K562 (cell line): ENCODE measurements at regions not wholly inside any gene's neighbourhood (a gene's known extent, or its start where the extent isn't known, plus 50 kb on each side); places are given as distances from the start of the nearest gene placed in this dataset.

Experiments used
- PTTG1 ChIP-seq: fragments of 450-650 bp; IDR thresholded peaks from 2 replicates; pipeline ENCODE4 v1.6.1; 2016; ENCODE audit warnings: low read depth, mild to moderate bottlenecking, missing genetic modification characterization, missing compliant biosample characterization
- ZC3H8 ChIP-seq: fragments of 450-650 bp; IDR thresholded peaks from 2 replicates; pipeline ENCODE4 v1.6.1; 2017
- ZNF124 ChIP-seq: sonication (generic); formaldehyde crosslinking; IDR thresholded peaks from 2 replicates; pipeline ENCODE4 v1.8.1; 2022; ENCODE audit warnings: missing genetic modification reagents
- TF ChIP-seq, protein P1 (sequence below): fragments of 450-650 bp; IDR thresholded peaks from 2 replicates; pipeline ENCODE4 v1.6.1; 2016; ENCODE audit warnings: antibody characterized with exemption

DNA sequence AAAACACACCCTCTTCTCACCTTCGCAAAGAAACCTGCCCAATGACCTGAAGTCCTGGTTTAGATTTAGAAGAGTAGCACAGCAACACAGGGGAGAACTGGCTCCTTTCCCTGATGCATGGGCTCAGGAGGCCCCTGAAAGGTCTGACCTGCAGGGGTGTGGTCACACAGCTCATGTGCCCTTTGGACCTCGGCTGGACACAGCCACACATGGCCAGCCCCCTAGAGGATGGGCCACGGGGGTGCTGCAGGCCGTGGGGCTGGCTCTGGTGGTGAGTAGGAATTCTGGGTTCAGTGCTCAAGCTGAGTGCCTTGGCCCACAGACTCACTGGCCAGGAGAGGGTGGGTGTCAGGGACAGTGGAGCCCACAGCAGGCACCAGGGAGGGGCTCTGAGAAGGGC, 118.5 kb upstream of the ADCY1 start:
- TF ChIP-seq ZC3H8 = no peak
- TF ChIP-seq, protein P1, sequence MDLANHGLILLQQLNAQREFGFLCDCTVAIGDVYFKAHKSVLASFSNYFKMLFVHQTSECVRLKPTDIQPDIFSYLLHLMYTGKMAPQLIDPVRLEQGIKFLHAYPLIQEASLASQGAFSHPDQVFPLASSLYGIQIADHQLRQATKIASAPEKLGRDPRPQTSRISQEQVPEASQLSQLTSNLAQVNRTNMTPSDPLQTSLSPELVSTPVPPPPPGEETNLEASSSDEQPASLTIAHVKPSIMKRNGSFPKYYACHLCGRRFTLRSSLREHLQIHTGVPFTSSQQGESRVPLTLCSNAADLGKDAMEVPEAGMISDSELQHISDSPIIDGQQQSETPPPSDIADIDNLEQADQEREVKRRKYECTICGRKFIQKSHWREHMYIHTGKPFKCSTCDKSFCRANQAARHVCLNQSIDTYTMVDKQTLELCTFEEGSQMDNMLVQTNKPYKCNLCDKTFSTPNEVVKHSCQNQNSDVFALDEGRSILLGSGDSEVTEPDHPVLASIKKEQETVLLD = no peak
- no peak for TF ChIP-seq PTTG1 (tag)
- TF ChIP-seq ZNF124 (CRISPR knock-in tag) = no peak
